GM18508 (cell line): ENCODE measurements at regions not wholly inside any gene's neighbourhood (a gene's known extent, or its start where the extent isn't known, plus 50 kb on each side); places are given as distances from the start of the nearest gene placed in this dataset.
A peak's percentile ranks its signal among the peaks of the same experiment; 100 is the strongest.

Source experiments
- ATAC-seq: cut with Tn5 transposase; IDR thresholded peaks from one replicate; pipeline ENCODE4 v1.9.1; 2021; ENCODE audit warnings: moderate number of reproducible peaks; ENCODE audit not compliant: insufficient read depth, unreplicated experiment

DNA sequence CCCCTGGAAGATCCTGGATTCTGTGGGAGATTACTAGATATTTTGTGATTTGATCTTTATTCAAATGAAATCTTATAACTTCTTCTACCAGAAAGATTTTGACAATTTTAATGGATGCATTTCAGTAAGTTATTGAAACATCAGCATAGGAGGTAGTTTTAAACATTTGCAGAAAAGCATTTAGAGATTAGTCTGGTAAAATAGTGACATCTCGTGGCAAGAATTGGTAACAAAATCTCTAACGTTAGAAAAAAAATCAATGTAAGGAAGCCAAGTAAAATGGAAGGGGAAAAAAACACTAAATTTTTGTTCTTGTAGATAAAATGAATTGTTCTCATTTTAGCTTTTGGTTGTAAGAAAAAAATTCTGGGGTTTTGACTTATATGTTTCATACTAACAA lies 73.3 kb downstream of the TASL start:
- no peak for ATAC-seq

DNA sequence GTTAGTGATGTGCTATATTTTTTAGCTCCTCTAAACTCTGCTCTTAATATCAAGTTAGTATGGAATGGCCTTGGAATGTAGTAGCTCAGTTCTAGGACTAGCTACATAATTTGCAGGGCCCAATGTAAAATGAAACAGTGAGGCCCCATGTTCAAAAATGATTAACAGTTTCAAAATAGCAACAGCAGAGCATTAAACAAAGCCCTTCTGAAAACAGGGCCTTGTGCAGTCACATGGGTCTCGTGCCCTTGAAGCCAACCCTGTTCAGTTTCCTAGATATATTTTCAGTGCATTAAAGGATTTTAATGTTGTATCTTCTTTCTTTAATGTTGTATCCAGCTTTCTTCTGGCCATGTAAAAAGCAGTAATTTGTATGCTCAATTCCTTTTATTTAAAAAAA lies 82.1 kb downstream of the TASL start:
- peak; percentile 71 for ATAC-seq

DNA sequence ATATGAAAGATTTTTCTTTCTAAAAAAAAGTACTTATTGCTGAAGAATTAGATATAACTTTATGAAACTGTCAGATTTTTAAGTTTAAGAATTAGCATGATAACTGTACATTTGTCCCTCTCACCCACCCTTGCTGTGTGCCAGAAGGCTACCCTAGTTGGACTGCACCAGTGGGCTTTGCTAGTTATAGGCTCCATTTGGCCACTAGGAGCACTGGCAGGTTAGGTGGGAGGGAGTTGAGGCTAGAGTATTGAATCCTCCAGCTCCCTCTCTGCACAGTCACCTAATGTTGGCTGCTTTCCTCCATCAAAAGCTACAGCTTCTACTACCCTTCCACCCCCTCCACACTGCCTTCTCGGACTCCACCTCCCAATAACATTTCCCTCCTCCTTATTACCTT lies 84.2 kb downstream of the TASL start:
- no peak for ATAC-seq

DNA sequence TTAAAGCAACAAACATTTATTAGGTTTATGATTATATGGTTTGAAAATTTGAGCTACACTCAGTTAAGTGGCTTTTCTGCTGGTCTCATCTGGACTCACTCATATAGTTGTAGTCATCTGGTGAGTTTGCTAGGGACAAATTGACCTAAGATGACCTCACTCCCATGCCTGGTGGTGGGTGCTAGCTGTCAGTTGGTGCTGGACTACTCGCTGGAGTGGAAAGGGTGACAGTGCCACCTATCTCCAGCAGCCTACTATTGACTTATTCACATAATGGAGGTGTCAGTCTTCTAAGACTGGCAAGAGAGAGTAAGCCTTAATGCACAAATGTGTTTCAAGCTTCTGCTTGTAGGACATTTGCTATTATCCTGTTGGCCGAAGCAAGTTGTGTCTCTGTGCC lies 88.2 kb downstream of the TASL start:
- ATAC-seq: no peak

DNA sequence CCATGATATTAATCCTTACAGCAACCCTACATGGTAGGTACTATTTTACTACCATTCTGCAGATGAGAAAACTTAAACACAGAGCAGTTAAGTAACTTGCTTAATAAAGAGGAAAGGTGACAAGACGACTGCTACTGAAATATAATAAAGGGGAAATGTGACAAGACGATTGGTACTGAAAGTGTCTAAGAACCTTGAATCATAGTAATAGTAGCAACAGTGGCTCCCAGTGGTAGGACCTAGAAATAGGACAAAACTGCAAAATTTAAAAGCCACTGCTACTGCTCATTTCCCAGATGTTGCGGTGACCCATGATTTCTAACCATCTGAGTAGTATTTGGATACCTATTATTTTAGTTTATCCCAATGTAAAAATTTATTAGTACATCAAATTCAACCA lies 89.5 kb downstream of the TASL start:
- ATAC-seq: peak; percentile 49

DNA sequence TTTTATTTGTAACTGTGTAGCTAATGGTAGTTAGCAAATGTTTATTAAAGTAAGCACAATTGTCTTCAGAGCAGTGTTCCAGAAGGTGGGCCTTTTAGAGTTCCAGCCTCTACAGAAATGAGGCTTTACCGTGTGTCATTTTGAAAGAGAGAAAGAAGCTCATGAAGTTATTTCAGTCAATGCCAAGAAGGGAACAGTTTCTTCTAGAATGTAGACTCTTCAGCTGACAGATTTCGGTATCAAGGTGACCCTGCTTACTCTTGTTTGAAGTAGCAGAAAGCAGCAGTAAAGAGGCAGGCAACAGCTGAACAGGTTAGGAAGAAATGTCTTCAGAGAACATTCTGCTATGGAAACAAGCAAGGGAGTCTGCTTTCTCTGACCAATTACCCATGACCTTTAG lies 93.6 kb downstream of the TASL start:
- ATAC-seq: no peak

DNA sequence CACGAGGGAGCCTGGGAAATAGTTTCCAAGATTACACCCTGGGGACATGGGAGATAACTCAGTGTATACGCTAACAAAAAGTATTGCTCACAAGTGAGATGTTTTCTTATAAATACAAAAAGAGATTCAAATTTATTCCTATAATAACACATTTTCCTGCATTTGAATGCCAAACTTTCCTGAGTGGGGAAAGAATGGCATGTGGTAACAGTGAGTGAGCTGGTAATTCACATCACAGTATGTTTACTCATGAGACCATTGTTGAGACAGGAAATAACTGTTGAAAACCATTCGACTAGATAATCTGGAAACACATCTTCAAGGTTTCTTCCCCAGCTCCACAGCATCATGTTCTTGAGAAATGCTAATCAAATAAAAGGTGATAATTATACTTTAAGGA lies 109.1 kb downstream of the TASL start:
- ATAC-seq: no peak
